ENCODE measurements at regions not wholly inside any gene's neighbourhood (a gene's known extent, or its start where the extent isn't known, plus 50 kb on each side); places are given as distances from the start of the nearest gene placed in this dataset.

- no peak overlapping the region for H3K9ac ChIP-seq (ENCODE audit: low read length)
- 0 out of 2 replicates have a peak, but pooled peaks cover 3% of the 10 kb centered on the region for H3K9me3 ChIP-seq (ENCODE audit: control insufficient read depth, insufficient read depth, low read depth, low read length)
Measured at GRCh38 chr11:120023551-120023950, 114.4 kb downstream of the TRIM29 start.

GRCh38 chr11:120023120-120023519, 114.8 kb downstream of the TRIM29 start:
- no peak overlapping the region for H3K27ac ChIP-seq (ENCODE audit: low read depth, low read length)
- H3K4me3 ChIP-seq (ENCODE audit: low read depth, low read length), result no peak overlapping the region
- H3K9ac ChIP-seq (ENCODE audit: low read length), result no peak overlapping the region
- H3K27me3 ChIP-seq (ENCODE audit: control insufficient read depth, insufficient read depth, low read length), result no peaks in the 10 kb centered on the region
- H3K4me1 ChIP-seq (ENCODE audit: control insufficient read depth, insufficient read depth, low read length), result peaks cover 25% of the 10 kb centered on the region
- H3K36me3 ChIP-seq (ENCODE audit: control insufficient read depth, insufficient read depth, low read length), result no peaks in the 10 kb centered on the region
- H3K9me3 ChIP-seq (ENCODE audit: control insufficient read depth, insufficient read depth, low read depth, low read length), result 0 out of 2 replicates have a peak, but pooled peaks cover 3% of the 10 kb centered on the region

More at GRCh38 chr11:120023551-120023950, 114.4 kb downstream of the TRIM29 start:
- H3K4me1 ChIP-seq (ENCODE audit: control insufficient read depth, insufficient read depth, low read length), result peaks cover 25% of the 10 kb centered on the region
- H3K27ac ChIP-seq (ENCODE audit: low read depth, low read length), result no peak overlapping the region
- no peaks in the 10 kb centered on the region for H3K36me3 ChIP-seq (ENCODE audit: control insufficient read depth, insufficient read depth, low read length)
- no peaks in the 10 kb centered on the region for H3K27me3 ChIP-seq (ENCODE audit: control insufficient read depth, insufficient read depth, low read length)
- H3K4me3 ChIP-seq (ENCODE audit: low read depth, low read length), result no peak overlapping the region

- no peak overlapping the region for H3K4me3 ChIP-seq (ENCODE audit: low read depth, low read length)
- no peak overlapping the region for H3K27ac ChIP-seq (ENCODE audit: low read depth, low read length)
- H3K36me3 ChIP-seq (ENCODE audit: control insufficient read depth, insufficient read depth, low read length), result no peaks in the 10 kb centered on the region
- H3K9me3 ChIP-seq (ENCODE audit: control insufficient read depth, insufficient read depth, low read depth, low read length), result 0 out of 2 replicates have a peak, but pooled peaks cover 3% of the 10 kb centered on the region
- H3K4me1 ChIP-seq (ENCODE audit: control insufficient read depth, insufficient read depth, low read length), result peaks cover 29% of the 10 kb centered on the region
- no peaks in the 10 kb centered on the region for H3K27me3 ChIP-seq (ENCODE audit: control insufficient read depth, insufficient read depth, low read length)
- H3K9ac ChIP-seq (ENCODE audit: low read length), result no peak overlapping the region
Measured at GRCh38 chr11:120022617-120023016, 115.3 kb downstream of the TRIM29 start.

GRCh38 chr11:120021978-120022377, 115.9 kb downstream of the TRIM29 start:
- Histone ChIP-seq H3K4me3 (ENCODE audit: low read depth, low read length) (no peak overlapping the region), H3K36me3 (ENCODE audit: control insufficient read depth, insufficient read depth, low read length) (no peaks in the 10 kb centered on the region), H3K27ac (ENCODE audit: low read depth, low read length) (no peak overlapping the region)

GRCh38 chr11:120021391-120021953, 116.4 kb downstream of the TRIM29 start:
- Histone ChIP-seq H3K27ac (ENCODE audit: low read depth, low read length) (no peak overlapping the region), H3K4me1 (ENCODE audit: control insufficient read depth, insufficient read depth, low read length) (peaks cover 34% of the 10 kb centered on the region), H3K4me3 (ENCODE audit: low read depth, low read length) (no peak overlapping the region), H3K36me3 (ENCODE audit: control insufficient read depth, insufficient read depth, low read length) (no peaks in the 10 kb centered on the region), H3K27me3 (ENCODE audit: control insufficient read depth, insufficient read depth, low read length) (no peaks in the 10 kb centered on the region), H3K9ac (ENCODE audit: low read length) (no peak overlapping the region), H3K9me3 (ENCODE audit: control insufficient read depth, insufficient read depth, low read depth, low read length) (0 out of 2 replicates have a peak, but pooled peaks cover 3% of the 10 kb centered on the region)

More at GRCh38 chr11:120021978-120022377, 115.9 kb downstream of the TRIM29 start:
- Histone ChIP-seq H3K9me3 (ENCODE audit: control insufficient read depth, insufficient read depth, low read depth, low read length) (0 out of 2 replicates have a peak, but pooled peaks cover 3% of the 10 kb centered on the region), H3K9ac (ENCODE audit: low read length) (no peak overlapping the region), H3K27me3 (ENCODE audit: control insufficient read depth, insufficient read depth, low read length) (no peaks in the 10 kb centered on the region), H3K4me1 (ENCODE audit: control insufficient read depth, insufficient read depth, low read length) (peaks cover 34% of the 10 kb centered on the region)

- H3K27me3 ChIP-seq (ENCODE audit: control insufficient read depth, insufficient read depth, low read length), result no peaks in the 10 kb centered on the region
- peaks cover 34% of the 10 kb centered on the region for H3K4me1 ChIP-seq (ENCODE audit: control insufficient read depth, insufficient read depth, low read length)
- H3K27ac ChIP-seq (ENCODE audit: low read depth, low read length), result no peak overlapping the region
- H3K36me3 ChIP-seq (ENCODE audit: control insufficient read depth, insufficient read depth, low read length), result no peaks in the 10 kb centered on the region
- H3K9me3 ChIP-seq (ENCODE audit: control insufficient read depth, insufficient read depth, low read depth, low read length), result no peaks in the 10 kb centered on the region
- H3K9ac ChIP-seq (ENCODE audit: low read length), result no peak overlapping the region
- H3K4me3 ChIP-seq (ENCODE audit: low read depth, low read length), result no peak overlapping the region
Measured at GRCh38 chr11:120020981-120021380, 116.9 kb downstream of the TRIM29 start.

GRCh38 chr11:120020486-120020885, 117.4 kb downstream of the TRIM29 start:
- no peaks in the 10 kb centered on the region for H3K9me3 ChIP-seq (ENCODE audit: control insufficient read depth, insufficient read depth, low read depth, low read length)
- no peak overlapping the region for H3K9ac ChIP-seq (ENCODE audit: low read length)
- H3K36me3 ChIP-seq (ENCODE audit: control insufficient read depth, insufficient read depth, low read length), result no peaks in the 10 kb centered on the region
- H3K27me3 ChIP-seq (ENCODE audit: control insufficient read depth, insufficient read depth, low read length), result no peaks in the 10 kb centered on the region
- no peak overlapping the region for H3K27ac ChIP-seq (ENCODE audit: low read depth, low read length)
- peaks cover 34% of the 10 kb centered on the region for H3K4me1 ChIP-seq (ENCODE audit: control insufficient read depth, insufficient read depth, low read length)
- H3K4me3 ChIP-seq (ENCODE audit: low read depth, low read length), result no peak overlapping the region

GRCh38 chr11:120019191-120019590, 118.7 kb downstream of the TRIM29 start:
- 0 out of 2 replicates have a peak, but pooled peaks cover 6% of the 10 kb centered on the region for H3K27me3 ChIP-seq (ENCODE audit: control insufficient read depth, insufficient read depth, low read length)
- H3K9me3 ChIP-seq (ENCODE audit: control insufficient read depth, insufficient read depth, low read depth, low read length), result no peaks in the 10 kb centered on the region
- no peak overlapping the region for H3K27ac ChIP-seq (ENCODE audit: low read depth, low read length)
- H3K36me3 ChIP-seq (ENCODE audit: control insufficient read depth, insufficient read depth, low read length), result no peaks in the 10 kb centered on the region
- H3K9ac ChIP-seq (ENCODE audit: low read length), result no peak overlapping the region
- H3K4me3 ChIP-seq (ENCODE audit: low read depth, low read length), result no peak overlapping the region
- H3K4me1 ChIP-seq (ENCODE audit: control insufficient read depth, insufficient read depth, low read length), result peaks cover 25% of the 10 kb centered on the region

GRCh38 chr11:120017582-120018150, 120.2 kb downstream of the TRIM29 start:
- Histone ChIP-seq H3K27me3 (ENCODE audit: control insufficient read depth, insufficient read depth, low read length) (0 out of 2 replicates have a peak, but pooled peaks cover 6% of the 10 kb centered on the region), H3K9me3 (ENCODE audit: control insufficient read depth, insufficient read depth, low read depth, low read length) (no peaks in the 10 kb centered on the region), H3K4me1 (ENCODE audit: control insufficient read depth, insufficient read depth, low read length) (peaks cover 18% of the 10 kb centered on the region), H3K27ac (ENCODE audit: low read depth, low read length) (no peak overlapping the region), H3K36me3 (ENCODE audit: control insufficient read depth, insufficient read depth, low read length) (no peaks in the 10 kb centered on the region), H3K9ac (ENCODE audit: low read length) (no peak overlapping the region), H3K4me3 (ENCODE audit: low read depth, low read length) (no peak overlapping the region)

GRCh38 chr11:120013325-120014250, 124.3 kb downstream of the TRIM29 start:
- peaks cover 11% of the 10 kb centered on the region; the same call in 1 of the 2 replicates for H3K27me3 ChIP-seq (ENCODE audit: control insufficient read depth, insufficient read depth, low read length)

More at GRCh38 chr11:120013325-120014250, 124.3 kb downstream of the TRIM29 start:
- Histone ChIP-seq H3K9me3 (ENCODE audit: control insufficient read depth, insufficient read depth, low read depth, low read length) (no peaks in the 10 kb centered on the region), H3K36me3 (ENCODE audit: control insufficient read depth, insufficient read depth, low read length) (no peaks in the 10 kb centered on the region), H3K9ac (ENCODE audit: low read length) (no peak overlapping the region), H3K4me1 (ENCODE audit: control insufficient read depth, insufficient read depth, low read length) (peaks cover 16% of the 10 kb centered on the region), H3K27ac (ENCODE audit: low read depth, low read length) (no peak overlapping the region), H3K4me3 (ENCODE audit: low read depth, low read length) (no peak overlapping the region)

All from HUES6 (cell line).